A549 (cell line): ENCODE measurements at regions not wholly inside any gene's neighbourhood (a gene's known extent, or its start where the extent isn't known, plus 50 kb on each side); places are given as distances from the start of the nearest gene placed in this dataset.

Source experiments
- ATAC-seq, 2 experiments: fragments of 200-7000 bp in 1 of 2; fragments of >200 bp in 1 of 2; cut with Nextera tagmentation in 1 of 2; cut with Tn5 transposase in 1 of 2; 3 replicates each; pipeline versions ENCODE4 v1.8.0 to v1.9.1; 2018 to 2020; ENCODE audit warnings: mild to moderate bottlenecking in 1 of 2, moderate library complexity in 1 of 2
- CTCF ChIA-PET: fragments of 300-600 bp; sonication (Branson Sonifier 250); formaldehyde crosslinking; extraction: SDS; loops from one replicate; lab custom pipeline; 2021; ENCODE audit warnings: antibody characterized with exemption, inconsistent platforms; lab: Yijun Ruan, JAX
- POLR2A ChIA-PET: fragments of 350-600 bp; formaldehyde crosslinking; extraction: SDS; loops from one replicate; lab custom pipeline; 2021; ENCODE audit warnings: antibody characterized with exemption, inconsistent platforms; lab: Yijun Ruan, JAX
- DNase-seq, 2 experiments: peaks; one replicate each; pipeline versions ENCODE4 v3.0.0 to v3.0.0-alpha.2; 2011 to 2016; ENCODE audit warnings: low read depth in 1 of 2, low spot score in 1 of 2
- FAIRE-seq: peaks from 2 replicates; lab custom pipeline; 2011; peaks lifted over from hg19 to GRCh38; lab: Jason Lieb, UNC
- H3K27ac ChIP-seq, 2 experiments: fragments of >200 bp; sonication (Bioruptor Twin); formaldehyde crosslinking; 3 replicates each; pipeline ENCODE4 v1.5.1; 2016 to 2017
- H3K4me1 ChIP-seq: fragments of >200 bp; sonication (Bioruptor Twin); formaldehyde crosslinking; 3 replicates; pipeline ENCODE4 v1.6.1; 2016
- H3K4me2 ChIP-seq: fragments of >200 bp; sonication (Bioruptor Twin); formaldehyde crosslinking; 3 replicates; pipeline ENCODE4 v1.6.1; 2016
- H3K4me3 ChIP-seq: fragments of >200 bp; sonication (Bioruptor Twin); formaldehyde crosslinking; 3 replicates; pipeline ENCODE4 v1.5.1; 2016
- H3K9me3 ChIP-seq: fragments of >200 bp; sonication (Bioruptor Twin); formaldehyde crosslinking; 3 replicates; pipeline ENCODE4 v1.6.1; 2016
- CBX2 ChIP-seq: fragments of 200-600 bp; sonication (generic); IDR thresholded peaks from 2 replicates; pipeline ENCODE4 v1.6.1; 2016; ENCODE audit warnings: low read depth, mild to moderate bottlenecking, borderline replicate concordance
- CHD2 ChIP-seq: fragments of 150-350 bp; IDR thresholded peaks from 2 replicates; pipeline ENCODE4 v1.6.1; 2014; ENCODE audit warnings: low read length; ENCODE audit not compliant: partially characterized antibody
- FOSL2 ChIP-seq, 2 experiments: fragments of 450-650 bp in 1 of 2; fragments of >200 bp in 1 of 2; sonication (Bioruptor Twin) in 1 of 2; formaldehyde crosslinking; IDR thresholded peaks; 2 replicates each; pipeline versions ENCODE4 v1.5.0 to v1.6.1; 2016 to 2020; ENCODE audit warnings: mild to moderate bottlenecking in 1 of 2, moderate library complexity in 1 of 2
- HDAC2 ChIP-seq: fragments of 200-600 bp; sonication (generic); IDR thresholded peaks from 2 replicates; pipeline ENCODE4 v1.6.1; 2016
- HOXB13 ChIP-seq: fragments of 250-450 bp; sonication (Bioruptor Pico); IDR thresholded peaks from 2 replicates; pipeline ENCODE4 v1.5.0; 2020; ENCODE audit warnings: low read depth, mild to moderate bottlenecking, moderate library complexity
- MAFK ChIP-seq: fragments of 450-650 bp; IDR thresholded peaks from 2 replicates; pipeline ENCODE4 v1.6.1; 2014; ENCODE audit not compliant: partially characterized antibody
- NPAS2 ChIP-seq: fragments of 250-450 bp; sonication (Bioruptor Pico); IDR thresholded peaks from 2 replicates; pipeline ENCODE4 v1.8.0; 2022; ENCODE audit warnings: mild to moderate bottlenecking, moderate library complexity, borderline replicate concordance
- NR3C1 ChIP-seq: fragments of >200 bp; sonication (Bioruptor Twin); formaldehyde crosslinking; IDR thresholded peaks from 3 replicates; pipeline ENCODE4 v1.6.1; 2017
- RFX5 ChIP-seq: fragments of 450-650 bp; IDR thresholded peaks from 2 replicates; pipeline ENCODE4 v1.7.1; 2014; ENCODE audit warnings: antibody characterized with exemption, mild to moderate bottlenecking, moderate library complexity
- SMC3 ChIP-seq: fragments of >200 bp; sonication (Bioruptor Twin); formaldehyde crosslinking; IDR thresholded peaks from 3 replicates; pipeline ENCODE4 v1.6.1; 2018; ENCODE audit warnings: inconsistent platforms
- ZC3H11A ChIP-seq: fragments of 450-650 bp; IDR thresholded peaks from 2 replicates; pipeline ENCODE4 v1.6.1; 2014; ENCODE audit warnings: antibody characterized with exemption, mild to moderate bottlenecking
- ZSCAN20 ChIP-seq: fragments of 250-450 bp; sonication (Bioruptor Pico); IDR thresholded peaks from 2 replicates; pipeline ENCODE4 v1.8.0; 2022; ENCODE audit warnings: mild to moderate bottlenecking, moderate library complexity
- WGBS: methylation state at CpG from one replicate; pipeline ENCODE4 v1.1.6; 2017; ENCODE audit errors: missing lambda C conversion rate; 5-methylcytosine and 5-hydroxymethylcytosine counted together
- TF ChIP-seq, protein P1 (sequence below): fragments of 250-450 bp; sonication (Bioruptor Pico); IDR thresholded peaks from 2 replicates; pipeline ENCODE4 v1.5.0; 2020; ENCODE audit warnings: low read depth, mild to moderate bottlenecking, moderate library complexity
- TF ChIP-seq, protein P2 (sequence below): fragments of >200 bp; sonication (Bioruptor Twin); formaldehyde crosslinking; IDR thresholded peaks from 3 replicates; pipeline ENCODE4 v1.5.1; 2016
- TF ChIP-seq, protein P3 (sequence below): IDR thresholded peaks from 2 replicates; pipeline ENCODE4 v1.6.1; 2012; ENCODE audit warnings: low read depth, borderline replicate concordance
- TF ChIP-seq, protein P4 (sequence below): fragments of 250-450 bp; sonication (Bioruptor Pico); IDR thresholded peaks from 2 replicates; pipeline ENCODE4 v1.5.0; 2021; ENCODE audit warnings: mild to moderate bottlenecking, moderate library complexity, borderline replicate concordance

DNA sequence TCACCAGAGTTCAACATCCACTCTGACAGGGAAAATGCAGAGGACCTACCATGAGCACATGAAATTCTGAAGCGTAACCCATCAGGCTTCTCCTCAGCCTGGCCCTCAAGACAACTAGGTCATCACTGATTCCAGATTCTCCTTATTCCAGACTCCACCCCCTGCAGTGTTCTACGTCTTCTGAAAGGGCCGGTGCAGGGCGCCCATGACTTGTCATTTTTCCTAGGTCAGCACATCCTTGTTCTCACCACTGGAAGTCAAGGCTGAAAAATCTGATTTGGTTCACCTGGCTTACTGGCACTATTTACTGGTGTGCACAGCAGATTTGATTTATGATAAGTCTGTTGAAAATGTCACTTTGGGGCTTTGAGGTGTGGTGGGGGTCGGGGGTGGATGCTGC lies 140.9 kb upstream of the KLF3 start:
- FAIRE-seq: no peak
- WGBS: 63% methylated on average over 4 of the region's 5 CpGs

DNA sequence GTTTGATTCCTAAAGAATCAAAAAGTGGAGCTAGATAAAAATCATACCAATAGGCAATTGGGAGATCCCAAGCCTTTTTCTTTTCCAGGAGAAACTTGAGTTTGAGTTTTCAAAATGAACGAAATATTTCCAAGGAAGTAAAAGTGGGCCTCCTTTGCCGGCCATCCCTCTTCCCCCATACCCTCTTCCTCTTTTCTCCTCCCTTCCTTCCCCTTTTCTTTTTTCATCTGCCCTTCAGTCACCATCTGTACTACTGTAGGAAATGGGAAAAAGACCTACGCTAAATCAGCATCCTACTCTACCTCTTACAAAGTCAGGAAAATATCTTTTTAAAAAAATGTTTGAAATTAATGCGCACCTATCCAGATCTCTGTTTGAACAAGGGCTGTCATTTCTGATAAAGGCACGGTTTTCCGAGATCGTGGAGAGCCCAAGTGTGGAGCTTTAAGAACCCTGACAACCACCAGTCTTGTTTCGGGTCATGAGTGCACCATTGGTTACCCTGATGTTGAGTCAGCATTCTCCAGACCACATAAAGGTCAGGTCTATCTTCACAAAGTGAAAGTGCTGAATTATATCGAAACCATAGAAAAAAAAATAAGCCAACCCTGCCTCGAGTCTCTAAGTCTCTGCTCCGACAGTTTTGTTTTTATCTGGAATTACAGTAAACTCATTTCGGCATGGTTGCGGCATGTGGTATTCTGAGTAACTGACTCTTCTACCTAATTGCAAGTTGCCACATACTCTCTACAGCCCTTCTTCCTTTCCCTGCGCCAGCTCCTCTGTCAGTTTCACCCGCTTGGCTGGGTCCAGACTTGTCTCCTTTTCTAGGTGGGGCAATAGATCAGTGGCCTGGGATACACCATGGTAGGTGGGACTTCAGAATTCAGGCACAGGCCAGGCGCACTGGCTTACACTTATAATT lies 140.2 kb upstream of the KLF3 start:
- no peaks in the 10 kb centered on the region for H3K9me3 ChIP-seq
- WGBS: 84% methylated on average over 16 of the region's 16 CpGs
- peak; percentile 31 for TF ChIP-seq MAFK
- TF ChIP-seq NPAS2 (CRISPR knock-in tag): no peak
- TF ChIP-seq, all 56 proteins: peak for 1
- no peak for ATAC-seq
- FAIRE-seq: no peak
- no peak overlapping the region for H3K27ac ChIP-seq
- no peak overlapping the region for H3K4me3 ChIP-seq
- DNase-seq: no peak
- ChIA-PET POLR2A (no interaction called here), CTCF (interaction anchor here (0.6 kb wide), 1 partner anchor 137 kb away, joined by 3 read pairs; no protein-coding TSS in a partner anchor)
- no peaks in the 10 kb centered on the region for H3K4me1 ChIP-seq
- H3K4me2 ChIP-seq: no peak overlapping the region

More for the DNA sequence above, 140.9 kb upstream of the KLF3 start:
- no peak overlapping the region for H3K4me2 ChIP-seq
- no peaks in the 10 kb centered on the region for H3K9me3 ChIP-seq
- H3K4me1 ChIP-seq: no peaks in the 10 kb centered on the region
- DNase-seq (no peak), ATAC-seq (no peak)
- CTCF ChIA-PET: no interaction called here
- no peak overlapping the region for H3K4me3 ChIP-seq
- H3K27ac ChIP-seq: no peak overlapping the region
- POLR2A ChIA-PET: no interaction called here
- peak; percentile 32 for TF ChIP-seq MAFK
- no peak for TF ChIP-seq RFX5

DNA sequence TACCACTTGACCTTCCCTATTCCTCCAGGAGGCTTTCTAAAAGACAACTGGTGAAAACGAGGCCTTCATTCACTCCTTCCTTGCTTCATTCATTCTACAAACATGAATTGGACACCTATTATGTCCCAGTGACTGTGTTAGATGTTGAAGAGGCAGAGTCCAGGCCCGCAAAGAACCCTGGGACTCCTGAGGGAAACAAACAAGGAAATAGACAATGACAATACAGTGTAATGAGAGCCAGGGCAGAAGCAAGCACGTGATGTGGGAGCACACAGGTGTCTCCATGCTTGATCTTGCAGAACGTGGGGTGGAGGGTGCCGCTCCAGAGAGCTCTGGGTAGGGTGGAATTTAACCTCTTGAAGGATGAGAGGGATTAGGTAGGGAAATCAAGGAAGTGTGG lies 137.6 kb upstream of the KLF3 start:
- no peaks in the 10 kb centered on the region for H3K4me1 ChIP-seq
- H3K9me3 ChIP-seq: no peaks in the 10 kb centered on the region
- POLR2A ChIA-PET: no interaction called here
- FAIRE-seq (no peak), DNase-seq (no peak), ATAC-seq (no peak)
- no peak for TF ChIP-seq SMC3
- TF ChIP-seq FOSL2 (IDR thresholded peaks at IDR 0.05): no peak
- TF ChIP-seq FOSL2 (CRISPR knock-in tag; IDR thresholded peaks at IDR 0.05): no peak
- no peak for TF ChIP-seq CHD2
- TF ChIP-seq, protein P1, sequence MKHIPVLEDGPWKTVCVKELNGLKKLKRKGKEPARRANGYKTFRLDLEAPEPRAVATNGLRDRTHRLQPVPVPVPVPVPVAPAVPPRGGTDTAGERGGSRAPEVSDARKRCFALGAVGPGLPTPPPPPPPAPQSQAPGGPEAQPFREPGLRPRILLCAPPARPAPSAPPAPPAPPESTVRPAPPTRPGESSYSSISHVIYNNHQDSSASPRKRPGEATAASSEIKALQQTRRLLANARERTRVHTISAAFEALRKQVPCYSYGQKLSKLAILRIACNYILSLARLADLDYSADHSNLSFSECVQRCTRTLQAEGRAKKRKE (CRISPR knock-in tag): no peak
- TF ChIP-seq, protein P2, sequence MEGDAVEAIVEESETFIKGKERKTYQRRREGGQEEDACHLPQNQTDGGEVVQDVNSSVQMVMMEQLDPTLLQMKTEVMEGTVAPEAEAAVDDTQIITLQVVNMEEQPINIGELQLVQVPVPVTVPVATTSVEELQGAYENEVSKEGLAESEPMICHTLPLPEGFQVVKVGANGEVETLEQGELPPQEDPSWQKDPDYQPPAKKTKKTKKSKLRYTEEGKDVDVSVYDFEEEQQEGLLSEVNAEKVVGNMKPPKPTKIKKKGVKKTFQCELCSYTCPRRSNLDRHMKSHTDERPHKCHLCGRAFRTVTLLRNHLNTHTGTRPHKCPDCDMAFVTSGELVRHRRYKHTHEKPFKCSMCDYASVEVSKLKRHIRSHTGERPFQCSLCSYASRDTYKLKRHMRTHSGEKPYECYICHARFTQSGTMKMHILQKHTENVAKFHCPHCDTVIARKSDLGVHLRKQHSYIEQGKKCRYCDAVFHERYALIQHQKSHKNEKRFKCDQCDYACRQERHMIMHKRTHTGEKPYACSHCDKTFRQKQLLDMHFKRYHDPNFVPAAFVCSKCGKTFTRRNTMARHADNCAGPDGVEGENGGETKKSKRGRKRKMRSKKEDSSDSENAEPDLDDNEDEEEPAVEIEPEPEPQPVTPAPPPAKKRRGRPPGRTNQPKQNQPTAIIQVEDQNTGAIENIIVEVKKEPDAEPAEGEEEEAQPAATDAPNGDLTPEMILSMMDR: no peak
- TF ChIP-seq, protein P3, sequence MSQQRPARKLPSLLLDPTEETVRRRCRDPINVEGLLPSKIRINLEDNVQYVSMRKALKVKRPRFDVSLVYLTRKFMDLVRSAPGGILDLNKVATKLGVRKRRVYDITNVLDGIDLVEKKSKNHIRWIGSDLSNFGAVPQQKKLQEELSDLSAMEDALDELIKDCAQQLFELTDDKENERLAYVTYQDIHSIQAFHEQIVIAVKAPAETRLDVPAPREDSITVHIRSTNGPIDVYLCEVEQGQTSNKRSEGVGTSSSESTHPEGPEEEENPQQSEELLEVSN: no peak
- TF ChIP-seq ZSCAN20 (CRISPR knock-in tag): no peak
- CTCF ChIA-PET: no interaction called here
- H3K4me2 ChIP-seq: no peak overlapping the region
- no peak overlapping the region for H3K4me3 ChIP-seq
- 48% methylated on average over 5 of the region's 5 CpGs for WGBS
- no peak overlapping the region for H3K27ac ChIP-seq

DNA sequence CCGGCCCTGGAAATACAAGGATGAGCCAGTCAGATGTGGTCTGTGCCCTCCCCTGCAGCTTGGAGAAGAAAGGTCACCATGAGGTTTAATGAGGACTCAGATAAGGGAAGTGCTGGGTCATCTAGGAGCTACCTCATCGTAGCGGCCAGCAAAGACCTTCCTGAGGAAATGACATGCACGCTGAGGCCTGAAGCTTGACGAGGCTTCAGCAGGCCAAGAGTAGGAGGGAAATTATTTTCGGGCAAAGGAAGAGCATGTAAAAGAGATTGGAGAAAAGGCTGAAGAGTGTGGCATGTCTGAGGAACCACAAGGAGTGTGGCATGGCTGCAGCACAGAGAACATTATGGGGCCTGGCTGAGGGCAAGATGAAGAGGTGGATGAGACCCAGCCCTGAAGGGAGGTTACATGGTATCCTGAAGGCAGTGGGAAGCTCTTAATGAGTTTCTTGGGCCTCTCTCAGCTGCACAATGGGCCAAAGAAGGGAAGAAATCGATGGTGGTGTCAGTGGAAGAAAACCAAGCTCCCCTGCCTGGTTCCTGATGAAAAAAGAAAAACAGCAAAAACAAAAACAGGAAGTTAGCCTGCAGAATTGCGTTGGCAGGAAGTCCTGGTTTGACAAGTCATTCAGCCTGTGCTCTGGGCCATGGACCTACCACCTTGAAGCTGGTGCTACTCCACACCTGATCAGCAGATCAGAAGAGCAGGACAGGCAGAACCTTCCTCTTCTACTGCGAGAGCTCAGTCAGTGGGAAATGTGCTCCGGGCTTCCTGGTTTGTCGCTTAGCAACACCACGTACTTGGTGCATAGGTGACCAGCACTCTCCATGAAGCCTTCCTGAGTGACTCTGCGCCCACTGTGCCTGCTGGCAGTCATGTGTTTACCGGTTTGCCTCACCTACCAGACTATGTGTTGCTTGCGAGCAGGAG lies 134.5 kb upstream of the KLF3 start:
- Histone ChIP-seq H3K27ac (no peak overlapping the region), H3K4me1 (no peaks in the 10 kb centered on the region), H3K9me3 (no peaks in the 10 kb centered on the region), H3K4me3 (no peak overlapping the region), H3K4me2 (no peak overlapping the region)
- 85% methylated on average over 11 of the region's 15 CpGs for WGBS
- FAIRE-seq: no peak
- ChIA-PET POLR2A (no interaction called here), CTCF (interaction anchor here (0.6 kb wide), 1 partner anchor 677 kb away, joined by 3 read pairs; no protein-coding TSS in a partner anchor)
- DNase-seq: no peak
- ATAC-seq: no peak
- no peak for TF ChIP-seq ZC3H11A
- TF ChIP-seq MAFK: no peak
- TF ChIP-seq, protein P4, sequence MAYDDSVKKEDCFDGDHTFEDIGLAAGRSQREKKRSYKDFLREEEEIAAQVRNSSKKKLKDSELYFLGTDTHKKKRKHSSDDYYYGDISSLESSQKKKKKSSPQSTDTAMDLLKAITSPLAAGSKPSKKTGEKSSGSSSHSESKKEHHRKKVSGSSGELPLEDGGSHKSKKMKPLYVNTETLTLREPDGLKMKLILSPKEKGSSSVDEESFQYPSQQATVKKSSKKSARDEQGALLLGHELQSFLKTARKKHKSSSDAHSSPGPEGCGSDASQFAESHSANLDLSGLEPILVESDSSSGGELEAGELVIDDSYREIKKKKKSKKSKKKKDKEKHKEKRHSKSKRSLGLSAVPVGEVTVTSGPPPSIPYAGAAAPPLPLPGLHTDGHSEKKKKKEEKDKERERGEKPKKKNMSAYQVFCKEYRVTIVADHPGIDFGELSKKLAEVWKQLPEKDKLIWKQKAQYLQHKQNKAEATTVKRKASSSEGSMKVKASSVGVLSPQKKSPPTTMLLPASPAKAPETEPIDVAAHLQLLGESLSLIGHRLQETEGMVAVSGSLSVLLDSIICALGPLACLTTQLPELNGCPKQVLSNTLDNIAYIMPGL: no peak
- no peak for TF ChIP-seq CBX2
- no peak for TF ChIP-seq ZSCAN20 (CRISPR knock-in tag)
- no peak for TF ChIP-seq NR3C1
- no peak for TF ChIP-seq HOXB13 (CRISPR knock-in tag)
- TF ChIP-seq HDAC2: no peak
